Prostate gland (tissue), 2 donors: ENCODE measurements at regions not wholly inside any gene's neighbourhood (a gene's known extent, or its start where the extent isn't known, plus 50 kb on each side); places are given as distances from the start of the nearest gene placed in this dataset.

Experiments used
- POLR2A ChIP-seq: fragments of 450-650 bp; IDR thresholded peaks from one replicate; pipeline ENCODE4 v1.6.1; 2016; ENCODE audit warnings: antibody characterized with exemption, mild to moderate bottlenecking
- POLR2AphosphoS5 ChIP-seq: sonication (generic); formaldehyde crosslinking; IDR thresholded peaks from one replicate; pipeline ENCODE4 v1.6.1; 2017; ENCODE audit warnings: antibody characterized with exemption
- TF ChIP-seq, protein P1 (sequence below), 4 experiments: fragments of 200-600 bp in 2 of 4; fragments of 450-650 bp in 2 of 4; sonication (generic) in 2 of 4; IDR thresholded peaks; 1 replicate in 3 of 4; 2 replicates in 1 of 4; pipeline ENCODE4 v1.5.1; 2016 to 2019; ENCODE audit warnings: antibody characterized with exemption in 4 of 4, mild to moderate bottlenecking in 2 of 4, moderate library complexity in 2 of 4

DNA sequence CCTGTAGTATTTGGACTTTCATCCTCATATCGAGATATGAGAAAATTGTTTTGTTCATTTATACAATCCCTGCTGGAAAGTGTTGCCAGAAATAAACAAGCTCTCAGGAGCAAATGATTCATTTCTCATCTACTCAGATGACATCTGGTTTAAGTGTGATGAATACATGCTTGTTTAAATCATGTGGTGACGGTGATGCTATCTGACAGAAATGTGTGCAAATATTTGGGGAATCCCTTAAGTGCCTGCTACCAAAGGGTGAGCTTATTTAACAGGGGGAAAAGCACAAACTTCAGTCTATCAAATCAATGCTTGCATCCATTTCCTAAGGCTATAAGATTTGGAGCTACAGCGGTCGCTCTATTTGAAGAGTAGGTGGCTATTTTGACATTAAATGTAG lies 368.3 kb upstream of the SASH1 start:
- TF ChIP-seq, protein P1, sequence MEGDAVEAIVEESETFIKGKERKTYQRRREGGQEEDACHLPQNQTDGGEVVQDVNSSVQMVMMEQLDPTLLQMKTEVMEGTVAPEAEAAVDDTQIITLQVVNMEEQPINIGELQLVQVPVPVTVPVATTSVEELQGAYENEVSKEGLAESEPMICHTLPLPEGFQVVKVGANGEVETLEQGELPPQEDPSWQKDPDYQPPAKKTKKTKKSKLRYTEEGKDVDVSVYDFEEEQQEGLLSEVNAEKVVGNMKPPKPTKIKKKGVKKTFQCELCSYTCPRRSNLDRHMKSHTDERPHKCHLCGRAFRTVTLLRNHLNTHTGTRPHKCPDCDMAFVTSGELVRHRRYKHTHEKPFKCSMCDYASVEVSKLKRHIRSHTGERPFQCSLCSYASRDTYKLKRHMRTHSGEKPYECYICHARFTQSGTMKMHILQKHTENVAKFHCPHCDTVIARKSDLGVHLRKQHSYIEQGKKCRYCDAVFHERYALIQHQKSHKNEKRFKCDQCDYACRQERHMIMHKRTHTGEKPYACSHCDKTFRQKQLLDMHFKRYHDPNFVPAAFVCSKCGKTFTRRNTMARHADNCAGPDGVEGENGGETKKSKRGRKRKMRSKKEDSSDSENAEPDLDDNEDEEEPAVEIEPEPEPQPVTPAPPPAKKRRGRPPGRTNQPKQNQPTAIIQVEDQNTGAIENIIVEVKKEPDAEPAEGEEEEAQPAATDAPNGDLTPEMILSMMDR (IDR thresholded peaks at IDR 0.05) = no peak
- TF ChIP-seq POLR2A = no peak
- no peak for TF ChIP-seq POLR2AphosphoS5
